Gastrocnemius medialis (tissue), 4 donors: ENCODE measurements at regions not wholly inside any gene's neighbourhood (a gene's known extent, or its start where the extent isn't known, plus 50 kb on each side); places are given as distances from the start of the nearest gene placed in this dataset.

ENCODE experiments used
- CTCF ChIP-seq, 5 experiments: fragments of 450-650 bp in 3 of 5; fragments of 200-600 bp in 2 of 5; sonication (generic) in 2 of 5; IDR thresholded peaks in 4 of 5; conservative IDR thresholded peaks in 1 of 5; 1 replicate in 4 of 5; 2 replicates in 1 of 5; pipeline ENCODE4 v1.5.1; 2016 to 2019; ENCODE audit warnings: antibody characterized with exemption in 5 of 5, mild to moderate bottlenecking in 3 of 5, moderate library complexity in 3 of 5
- POLR2A ChIP-seq, 2 donors: fragments of 450-650 bp; IDR thresholded peaks; one replicate each; pipeline ENCODE4 v1.6.1; 2017; ENCODE audit warnings: antibody characterized with exemption in 2 of 2, mild to moderate bottlenecking in 2 of 2, moderate library complexity in 2 of 2

- TF ChIP-seq CTCF (IDR thresholded peaks at IDR 0.05 in 4 of 5, conservative IDR thresholded peaks at IDR 0.05 in 1 of 5): no peak
- no peak for TF ChIP-seq POLR2A (IDR thresholded peaks at IDR 0.05)
Measured at GRCh38 chr12:83477696-83478095, 791.0 kb downstream of the TMTC2 start.
